ENCODE measurements at regions not wholly inside any gene's neighbourhood (a gene's known extent, or its start where the extent isn't known, plus 50 kb on each side); places are given as distances from the start of the nearest gene placed in this dataset.

- Mint-ChIP-seq H3K4me1 (ENCODE audit: low read depth) (no peaks in the 10 kb centered on the region), H3K4me3 (ENCODE audit: low read depth) (no peak overlapping the region), H3K9me3 (ENCODE audit: low read depth) (no peaks in the 10 kb centered on the region), H3K36me3 (ENCODE audit: insufficient read depth) (no peaks in the 10 kb centered on the region), H3K27ac (no peak overlapping the region), H3K27me3 (peaks cover 5% of the 10 kb centered on the region)
- no peak for TF ChIP-seq CTCF (IDR thresholded peaks at IDR 0.05; ENCODE audit: unreplicated experiment)
- DNase-seq (ENCODE audit: low spot score, unreplicated experiment), result no peak
Observed at GRCh38 chr17:6274310-6274709, 160.6 kb downstream of the AIPL1 start.

- Mint-ChIP-seq H3K27me3 (peaks cover 7% of the 10 kb centered on the region), H3K4me3 (ENCODE audit: low read depth) (no peak overlapping the region), H3K4me1 (ENCODE audit: low read depth) (no peaks in the 10 kb centered on the region), H3K27ac (no peak overlapping the region), H3K9me3 (ENCODE audit: low read depth) (peaks cover 3% of the 10 kb centered on the region), H3K36me3 (ENCODE audit: insufficient read depth) (no peaks in the 10 kb centered on the region)
- peak; percentile 73 for DNase-seq (ENCODE audit: low spot score, unreplicated experiment)
- no peak for TF ChIP-seq CTCF (IDR thresholded peaks at IDR 0.05; ENCODE audit: unreplicated experiment)
Observed at GRCh38 chr17:6269478-6269877, 165.4 kb downstream of the AIPL1 start.

- no peak for TF ChIP-seq CTCF (IDR thresholded peaks at IDR 0.05; ENCODE audit: unreplicated experiment)
- DNase-seq (ENCODE audit: low spot score, unreplicated experiment), result no peak
- H3K27ac Mint-ChIP-seq, result no peak overlapping the region
- no peaks in the 10 kb centered on the region for H3K36me3 Mint-ChIP-seq (ENCODE audit: insufficient read depth)
- no peaks in the 10 kb centered on the region for H3K4me1 Mint-ChIP-seq (ENCODE audit: low read depth)
- H3K4me3 Mint-ChIP-seq (ENCODE audit: low read depth), result no peak overlapping the region
- peaks cover 41% of the 10 kb centered on the region for H3K27me3 Mint-ChIP-seq
- peaks cover 3% of the 10 kb centered on the region for H3K9me3 Mint-ChIP-seq (ENCODE audit: low read depth)
Observed at GRCh38 chr17:6261466-6261865, 173.5 kb downstream of the AIPL1 start.

GRCh38 chr17:6259899-6260298 is 175.0 kb downstream of the AIPL1 start:
- H3K4me3 Mint-ChIP-seq (ENCODE audit: low read depth), result no peak overlapping the region
- H3K4me1 Mint-ChIP-seq (ENCODE audit: low read depth), result no peaks in the 10 kb centered on the region
- no peak for TF ChIP-seq CTCF (IDR thresholded peaks at IDR 0.05; ENCODE audit: unreplicated experiment)
- H3K27ac Mint-ChIP-seq, result no peak overlapping the region
- no peaks in the 10 kb centered on the region for H3K9me3 Mint-ChIP-seq (ENCODE audit: low read depth)
- H3K36me3 Mint-ChIP-seq (ENCODE audit: insufficient read depth), result no peaks in the 10 kb centered on the region
- DNase-seq (ENCODE audit: low spot score, unreplicated experiment), result no peak
- H3K27me3 Mint-ChIP-seq, result peaks cover 38% of the 10 kb centered on the region

GRCh38 chr17:6257336-6257735 is 177.6 kb downstream of the AIPL1 start:
- Mint-ChIP-seq H3K36me3 (ENCODE audit: insufficient read depth) (no peaks in the 10 kb centered on the region), H3K27ac (peak overlapping the region; percentile 57), H3K4me1 (ENCODE audit: low read depth) (no peaks in the 10 kb centered on the region), H3K27me3 (peaks cover 35% of the 10 kb centered on the region), H3K9me3 (ENCODE audit: low read depth) (no peaks in the 10 kb centered on the region), H3K4me3 (ENCODE audit: low read depth) (no peak overlapping the region)
- no peak for TF ChIP-seq CTCF (IDR thresholded peaks at IDR 0.05; ENCODE audit: unreplicated experiment)
- DNase-seq (ENCODE audit: low spot score, unreplicated experiment), result no peak
